VCaP (cell line): ENCODE measurements at regions not wholly inside any gene's neighbourhood (a gene's known extent, or its start where the extent isn't known, plus 50 kb on each side); places are given as distances from the start of the nearest gene placed in this dataset.

Source experiments
- H3K27ac ChIP-seq: fragments of 450-650 bp; 2 replicates; pipeline ENCODE4 v1.5.1; 2017
- CTCF ChIP-seq: fragments of 450-650 bp; conservative IDR thresholded peaks from 2 replicates; pipeline ENCODE4 v1.5.1; 2017; ENCODE audit warnings: mild to moderate bottlenecking, moderate library complexity

- no peak overlapping the region for H3K27ac ChIP-seq
- no peak for TF ChIP-seq CTCF
These were observed 131.4 kb downstream of the EDN1 start for GRCh38 chr6:12421596-12421995.

GRCh38 chr6:12422848-12423247 lies 132.7 kb downstream of the EDN1 start:
- no peak overlapping the region for H3K27ac ChIP-seq
- no peak for TF ChIP-seq CTCF

- no peak for TF ChIP-seq CTCF
- H3K27ac ChIP-seq = no peak overlapping the region
These were observed 133.7 kb downstream of the EDN1 start for GRCh38 chr6:12423832-12424231.

- TF ChIP-seq CTCF = no peak
These were observed 136.0 kb downstream of the EDN1 start for GRCh38 chr6:12426121-12426520.

GRCh38 chr6:12431023-12431422 lies 140.9 kb downstream of the EDN1 start:
- H3K27ac ChIP-seq = no peak overlapping the region
- TF ChIP-seq CTCF = no peak

More at GRCh38 chr6:12426121-12426520, 136.0 kb downstream of the EDN1 start:
- H3K27ac ChIP-seq = no peak overlapping the region

GRCh38 chr6:12436224-12436623 lies 146.1 kb downstream of the EDN1 start:
- TF ChIP-seq CTCF = no peak
- H3K27ac ChIP-seq = no peak overlapping the region

GRCh38 chr6:12436683-12437082 lies 146.5 kb downstream of the EDN1 start:
- no peak for TF ChIP-seq CTCF
- no peak overlapping the region for H3K27ac ChIP-seq

GRCh38 chr6:12439296-12439695 lies 149.1 kb downstream of the EDN1 start:
- no peak for TF ChIP-seq CTCF

More at GRCh38 chr6:12439296-12439695, 149.1 kb downstream of the EDN1 start:
- no peak overlapping the region for H3K27ac ChIP-seq
